HG03095 (cell line): ENCODE measurements at regions not wholly inside any gene's neighbourhood (a gene's known extent, or its start where the extent isn't known, plus 50 kb on each side); places are given as distances from the start of the nearest gene placed in this dataset.

Source experiments
- ATAC-seq: cut with Tn5 transposase; IDR thresholded peaks from one replicate; pipeline ENCODE4 v1.9.1; 2021; ENCODE audit warnings: moderate library complexity; ENCODE audit not compliant: unreplicated experiment

- no peak for ATAC-seq
Measured at GRCh38 chr2:188848887-188849435, 125.2 kb upstream of the COL3A1 start.

DNA sequence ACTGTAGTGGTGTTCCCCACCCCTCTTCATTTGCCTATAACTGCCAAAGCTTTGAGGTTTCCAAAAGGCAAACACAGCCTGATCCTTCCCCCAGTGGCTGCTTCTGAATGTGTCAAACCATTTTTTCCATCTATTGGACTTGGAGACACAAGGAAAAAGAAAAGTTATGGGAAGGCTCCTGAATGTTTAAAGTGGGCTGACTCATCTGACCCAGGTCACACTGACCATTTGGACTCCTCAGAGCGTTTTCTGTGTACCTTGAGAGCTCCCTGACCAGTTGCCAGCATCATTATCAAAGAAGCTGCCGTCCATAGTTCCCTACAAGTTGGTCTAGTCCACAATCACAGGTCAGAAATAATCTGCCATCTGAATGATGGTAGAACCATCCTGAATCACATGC lies 123.4 kb upstream of the COL3A1 start:
- no peak for ATAC-seq

DNA sequence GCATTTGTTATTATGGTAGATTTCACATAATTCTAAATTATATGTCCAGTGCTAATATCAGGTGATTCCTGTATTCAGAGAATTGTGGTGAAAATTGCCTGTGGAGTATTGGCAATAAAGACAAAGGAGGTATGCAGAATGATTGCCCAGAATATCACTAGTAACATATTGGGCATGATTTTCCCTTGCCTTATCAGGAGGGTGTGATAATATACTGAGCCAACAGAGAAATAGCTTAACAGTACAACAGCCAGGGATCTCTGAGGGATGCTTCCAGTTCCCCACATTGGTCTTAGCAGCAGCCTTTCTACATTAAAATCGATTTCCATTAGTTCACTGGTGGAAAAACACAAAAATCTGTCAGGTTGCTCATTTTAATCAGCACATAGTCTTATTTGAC lies 122.9 kb upstream of the COL3A1 start:
- ATAC-seq: no peak

DNA sequence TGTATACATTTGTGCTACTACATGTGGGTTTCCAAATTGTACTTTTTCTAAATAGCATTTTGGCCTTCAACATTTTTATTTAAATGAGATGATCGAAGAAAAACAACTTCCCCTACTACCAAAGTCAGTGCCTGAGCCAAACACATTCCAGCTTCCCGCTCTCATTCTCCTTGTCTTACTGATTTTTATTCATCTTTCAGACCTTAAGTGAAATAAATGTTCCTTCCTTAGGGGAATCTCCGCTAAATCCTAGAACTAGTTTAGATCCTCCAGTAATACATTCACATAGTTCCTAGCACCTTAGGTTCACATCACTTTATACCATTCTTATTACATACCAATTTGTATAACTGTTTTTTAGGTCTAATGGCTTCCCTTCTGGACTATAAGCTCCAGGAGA lies 122.3 kb upstream of the COL3A1 start:
- ATAC-seq: no peak

- ATAC-seq: no peak
Measured at GRCh38 chr2:188852772-188853171, 121.4 kb upstream of the COL3A1 start.

DNA sequence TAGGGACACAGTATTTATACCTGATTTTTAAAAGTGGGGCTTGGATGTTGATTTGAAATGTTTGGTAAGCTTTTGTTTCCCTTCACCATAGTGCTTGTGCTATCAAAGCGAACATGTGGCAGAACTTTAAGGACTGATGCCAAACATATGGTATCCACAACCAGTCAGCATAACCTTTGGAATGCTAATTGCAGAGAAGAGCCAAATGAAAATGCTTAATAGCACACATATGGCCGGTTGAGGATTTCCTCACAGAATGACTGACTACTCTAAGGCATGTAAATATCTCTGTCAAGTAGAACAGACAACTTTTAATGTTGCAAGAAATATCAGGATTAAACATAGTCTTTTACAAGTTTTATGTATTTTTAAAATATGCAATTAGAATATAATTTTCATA lies 120.9 kb upstream of the COL3A1 start:
- no peak for ATAC-seq

GRCh38 chr2:188865681-188866080 lies 108.5 kb upstream of the COL3A1 start:
- ATAC-seq: no peak

DNA sequence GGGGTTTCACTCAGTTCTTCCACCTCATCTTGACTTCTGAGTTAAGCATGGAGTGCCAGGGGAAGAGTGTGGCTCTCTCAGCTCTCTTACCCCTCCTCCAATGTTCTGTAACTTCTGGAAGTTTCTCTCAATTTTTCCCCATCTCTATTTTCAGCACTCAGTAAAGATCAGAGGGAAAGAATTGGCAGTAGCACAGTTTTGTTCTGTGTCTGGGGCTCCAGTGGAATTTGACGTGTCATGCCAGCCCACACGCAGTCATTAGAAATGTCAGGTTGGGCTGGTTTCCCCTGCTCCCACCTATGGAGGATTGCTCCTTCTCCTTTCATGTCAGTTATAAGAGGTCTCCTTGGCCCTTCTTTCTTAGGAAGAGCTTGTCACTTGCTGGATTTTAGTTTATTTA lies 104.6 kb upstream of the COL3A1 start:
- no peak for ATAC-seq

DNA sequence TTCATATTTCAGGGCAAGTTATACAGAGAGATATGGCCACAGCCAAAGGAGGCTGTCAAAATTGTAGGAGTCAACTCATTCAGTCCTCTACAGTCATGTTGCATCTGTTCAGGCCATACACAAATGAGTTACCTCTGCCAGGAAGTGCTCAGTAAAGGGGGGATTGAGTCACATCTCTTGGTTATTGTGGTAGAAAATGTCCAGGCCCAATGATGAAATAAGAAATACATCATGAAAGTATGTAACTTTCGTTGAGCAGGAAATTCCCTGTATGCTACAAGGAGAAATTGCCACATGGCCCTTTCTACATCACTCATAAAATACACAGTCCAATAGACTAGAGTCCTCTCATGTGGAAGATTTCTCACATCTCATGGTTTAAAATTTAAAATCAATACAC lies 103.9 kb upstream of the COL3A1 start:
- no peak for ATAC-seq

GRCh38 chr2:188875104-188875503 lies 99.1 kb upstream of the COL3A1 start:
- ATAC-seq: no peak

DNA sequence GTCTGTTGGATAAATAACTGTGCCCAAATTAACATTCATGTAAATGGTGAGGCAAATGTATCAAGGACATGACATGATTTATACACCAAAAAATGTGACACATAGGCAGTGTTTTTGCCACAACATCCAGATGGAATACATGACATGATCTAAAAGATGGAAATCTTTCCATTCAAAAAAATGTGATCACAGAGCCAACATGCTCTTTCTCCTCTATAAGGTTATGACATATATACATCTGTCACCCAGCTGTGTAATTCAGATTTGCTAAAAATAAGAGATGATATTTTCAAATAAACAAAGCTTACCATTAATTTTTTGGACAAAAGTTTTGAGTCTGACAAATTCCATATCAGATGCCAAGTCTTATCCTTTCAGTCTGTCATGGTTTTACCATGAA lies 95.5 kb upstream of the COL3A1 start:
- ATAC-seq: no peak

DNA sequence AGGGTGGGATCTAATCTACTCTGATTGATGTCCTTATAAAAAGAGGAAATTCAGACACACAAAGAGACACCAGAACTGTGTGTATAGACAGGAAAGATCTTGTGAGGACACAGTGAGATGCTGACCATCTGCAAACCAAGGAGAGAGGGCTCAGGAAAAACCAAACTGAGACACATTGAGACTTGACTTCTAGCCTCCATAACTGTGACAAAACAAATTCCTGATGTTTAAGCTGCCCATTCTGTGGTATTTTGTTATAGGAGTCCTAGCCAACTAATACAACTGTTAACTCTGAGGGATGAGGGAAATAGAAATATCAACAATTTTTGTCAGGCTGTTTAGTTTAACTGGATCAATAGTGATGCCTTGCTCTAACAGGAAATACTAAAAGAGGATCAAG lies 93.4 kb upstream of the COL3A1 start:
- no peak for ATAC-seq

DNA sequence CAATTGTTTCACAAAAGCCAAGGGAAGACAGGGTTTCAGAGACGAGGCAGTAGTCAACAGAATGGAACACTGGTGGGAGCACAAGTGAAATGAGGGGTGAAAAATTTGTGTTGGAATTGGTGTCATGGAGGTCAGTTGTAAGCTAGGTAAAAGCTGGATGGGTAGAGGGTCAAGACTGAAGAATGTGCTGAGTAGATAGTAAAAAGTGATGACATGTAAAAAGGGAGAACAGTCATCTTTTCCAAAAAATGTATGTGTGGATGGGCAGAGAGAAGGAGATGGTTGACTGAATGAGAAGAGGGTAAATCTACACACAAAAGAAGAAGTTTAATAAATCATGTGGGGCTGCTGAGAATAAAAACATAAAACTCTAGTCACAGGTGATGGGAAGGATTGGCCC lies 92.7 kb upstream of the COL3A1 start:
- no peak for ATAC-seq

- no peak for ATAC-seq
Measured at GRCh38 chr2:188884046-188884445, 90.1 kb upstream of the COL3A1 start.

GRCh38 chr2:188884517-188884916 lies 89.7 kb upstream of the COL3A1 start:
- no peak for ATAC-seq

DNA sequence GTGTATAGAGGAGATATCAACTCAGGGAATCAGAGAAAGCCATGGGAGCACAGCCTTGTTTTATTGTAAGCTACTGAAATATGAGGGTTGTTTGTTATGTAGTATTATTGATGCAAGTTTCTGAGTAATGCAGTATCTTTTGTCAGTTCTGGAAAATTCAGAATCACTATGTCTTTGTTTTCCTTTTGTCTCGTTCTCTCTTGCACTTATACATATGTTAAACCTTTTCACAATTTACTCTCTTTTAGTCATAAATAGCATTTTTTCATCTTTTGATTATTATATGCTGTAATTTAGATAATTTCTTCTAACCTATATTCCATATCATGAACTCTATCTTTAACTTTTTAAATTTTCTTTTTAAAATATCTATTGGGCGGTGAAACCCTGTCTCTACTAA lies 85.0 kb upstream of the COL3A1 start:
- ATAC-seq: no peak

DNA sequence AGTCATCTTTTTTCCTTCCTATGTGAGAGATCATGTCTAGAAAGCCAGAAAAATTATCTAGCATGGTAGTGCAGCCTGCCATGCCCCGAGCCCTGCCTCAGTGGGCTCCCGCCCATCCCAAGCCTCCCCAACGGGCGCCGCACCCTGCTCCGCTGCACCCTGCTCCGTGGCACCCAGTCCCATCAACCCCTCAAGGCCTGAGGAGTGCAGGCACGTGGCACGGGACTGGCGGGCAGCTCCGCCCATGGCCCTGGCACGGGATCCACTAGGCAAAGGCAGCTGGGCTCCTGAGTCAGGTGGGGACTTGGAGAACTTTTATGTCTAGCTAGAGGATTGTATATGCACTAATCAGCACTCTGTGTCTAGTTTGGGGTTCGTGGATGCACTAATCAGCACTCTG lies 83.4 kb upstream of the COL3A1 start:
- no peak for ATAC-seq

DNA sequence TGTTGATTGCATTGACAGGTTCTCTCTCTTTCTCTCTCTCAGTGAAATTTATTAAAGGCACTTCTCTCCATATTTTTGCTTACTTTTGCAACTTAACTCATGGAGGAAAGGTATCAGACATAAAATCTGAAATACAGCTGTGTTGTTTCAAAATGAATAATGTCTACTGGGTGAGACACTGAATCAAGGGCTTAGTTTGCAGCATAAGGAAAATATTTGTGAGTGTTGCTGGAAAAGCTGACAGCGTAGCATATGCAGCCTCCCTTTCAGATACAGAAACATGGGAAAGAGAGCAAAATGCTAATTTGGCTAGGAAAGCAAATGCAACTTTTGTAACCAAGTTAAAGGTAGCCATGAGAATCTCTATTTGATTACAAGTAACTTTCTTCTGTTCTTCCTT lies 81.5 kb upstream of the COL3A1 start:
- ATAC-seq: no peak

GRCh38 chr2:188893972-188894371 lies 80.2 kb upstream of the COL3A1 start:
- ATAC-seq: no peak

DNA sequence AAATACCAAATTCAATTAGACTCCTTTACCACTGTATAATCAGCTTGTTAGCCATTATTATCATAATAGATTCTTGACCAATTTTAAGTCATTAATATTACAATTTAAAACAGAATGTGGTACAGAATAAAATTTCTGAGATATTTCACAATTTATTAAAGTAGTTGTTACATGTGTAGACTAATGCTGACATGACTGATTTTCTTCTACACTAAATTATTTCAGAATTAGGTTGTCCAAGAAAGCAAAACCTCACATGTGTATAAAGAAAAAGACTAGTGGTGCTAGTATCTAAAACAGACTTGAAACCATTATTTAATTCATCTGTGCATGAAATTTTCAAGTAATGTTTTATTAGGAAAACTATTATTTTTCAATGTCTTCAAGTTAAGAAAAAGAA lies 79.2 kb upstream of the COL3A1 start:
- ATAC-seq: no peak

DNA sequence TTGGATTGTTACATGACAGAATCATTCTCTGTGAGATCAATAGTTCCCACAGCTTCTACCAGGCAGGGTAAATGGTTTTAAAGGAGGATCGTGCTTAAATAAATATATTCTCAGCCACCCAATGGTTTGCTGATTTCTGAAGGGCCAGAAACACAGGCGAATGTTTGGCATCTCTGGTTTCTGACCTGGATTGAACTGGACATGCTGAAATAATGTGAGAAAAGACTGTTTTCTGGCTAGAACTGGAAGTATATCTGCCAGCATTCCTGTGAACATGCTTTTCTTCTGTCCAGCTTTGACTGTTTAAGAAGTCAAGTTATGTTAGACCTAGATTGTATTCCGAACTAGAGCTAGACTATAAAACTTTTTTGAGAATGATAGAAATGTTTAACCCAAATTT lies 77.1 kb upstream of the COL3A1 start:
- no peak for ATAC-seq

DNA sequence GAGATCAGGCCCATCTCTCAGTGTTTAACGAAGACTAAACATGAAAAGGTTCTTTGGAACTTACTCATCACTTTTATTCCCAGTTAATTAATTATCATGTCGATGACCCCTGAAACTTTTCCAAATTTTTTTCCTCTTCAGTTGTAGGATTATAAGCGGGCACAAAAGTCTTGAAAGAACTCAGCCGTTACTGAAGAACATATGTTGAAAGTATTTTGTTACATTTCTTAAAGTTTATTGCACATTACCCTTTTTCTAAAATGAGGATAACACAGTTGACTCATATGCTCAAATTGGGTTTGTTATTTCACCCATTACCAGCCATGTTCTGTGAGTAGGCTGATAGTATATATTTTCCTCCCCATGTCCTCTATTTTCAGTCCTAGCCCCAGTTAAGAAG lies 75.9 kb upstream of the COL3A1 start:
- no peak for ATAC-seq

- no peak for ATAC-seq
Measured at GRCh38 chr2:188902901-188903491, 71.2 kb upstream of the COL3A1 start.
